ENCODE measurements at regions not wholly inside any gene's neighbourhood (a gene's known extent, or its start where the extent isn't known, plus 50 kb on each side); places are given as distances from the start of the nearest gene placed in this dataset.

GRCh38 chr2:64848945-64849344, 140.3 kb upstream of the SLC1A4 start:
- DNase-seq (no peak), ATAC-seq (no peak)
- no peak overlapping the region for H3K4me3 ChIP-seq (ENCODE audit: low read length)
- TF ChIP-seq CTCF (IDR thresholded peaks at IDR 0.05): no peak
- no peaks in the 10 kb centered on the region for H3K9me3 ChIP-seq (ENCODE audit: control insufficient read depth, insufficient read depth, low read length)
- H3K4me3 Mint-ChIP-seq: no peak overlapping the region
- H3K27ac ChIP-seq (ENCODE audit: low read length): no peak overlapping the region
- H3K36me3 Mint-ChIP-seq: no peaks in the 10 kb centered on the region
- H3K4me1 ChIP-seq (ENCODE audit: control insufficient read depth, insufficient read depth, low read length): peaks cover 14% of the 10 kb centered on the region
- H3K27me3 ChIP-seq (ENCODE audit: control insufficient read depth, insufficient read depth, low read length): no peaks in the 10 kb centered on the region
- no peaks in the 10 kb centered on the region for H3K4me1 Mint-ChIP-seq
- no peaks in the 10 kb centered on the region for H3K36me3 ChIP-seq (ENCODE audit: control insufficient read depth, insufficient read depth, low read length)
- H3K27ac Mint-ChIP-seq: no peak overlapping the region
- H3K9me3 Mint-ChIP-seq: no peaks in the 10 kb centered on the region
- intact Hi-C loops (cut with micrococcal nuclease): no loop called here
- peaks cover 0 to 2% of the 10 kb centered on the region in 2 donors for H3K27me3 Mint-ChIP-seq (ENCODE audit: low read depth in 2 of 2)

- no peaks in the 10 kb centered on the region for H3K4me1 Mint-ChIP-seq
- Histone ChIP-seq H3K4me3 (ENCODE audit: low read length) (no peak overlapping the region), H3K27me3 (ENCODE audit: control insufficient read depth, insufficient read depth, low read length) (no peaks in the 10 kb centered on the region), H3K36me3 (ENCODE audit: control insufficient read depth, insufficient read depth, low read length) (no peaks in the 10 kb centered on the region), H3K9me3 (ENCODE audit: control insufficient read depth, insufficient read depth, low read length) (no peaks in the 10 kb centered on the region), H3K4me1 (ENCODE audit: control insufficient read depth, insufficient read depth, low read length) (peaks cover 14% of the 10 kb centered on the region), H3K27ac (ENCODE audit: low read length) (no peak overlapping the region)
- ATAC-seq (no peak), DNase-seq (no peak)
- H3K9me3 Mint-ChIP-seq: no peaks in the 10 kb centered on the region
- H3K4me3 Mint-ChIP-seq: no peak overlapping the region
- H3K27ac Mint-ChIP-seq: no peak overlapping the region
- no peak for TF ChIP-seq CTCF (IDR thresholded peaks at IDR 0.05)
- H3K36me3 Mint-ChIP-seq: no peaks in the 10 kb centered on the region
- H3K27me3 Mint-ChIP-seq (ENCODE audit: low read depth in 2 of 2): peaks cover 0 to 2% of the 10 kb centered on the region in 2 donors
- intact Hi-C loops (cut with micrococcal nuclease): no loop called here
Observed at GRCh38 chr2:64850642-64851041, 138.6 kb upstream of the SLC1A4 start.

- DNase-seq: no peak
- peak overlapping the region; percentile 56 for H3K27ac ChIP-seq (ENCODE audit: low read length)
- Mint-ChIP-seq H3K27ac (no peak overlapping the region), H3K4me3 (no peak overlapping the region), H3K27me3 (ENCODE audit: low read depth in 2 of 2) (peaks cover 6 to 11% of the 10 kb centered on the region in 2 donors), H3K4me1 (no peaks in the 10 kb centered on the region), H3K36me3 (no peaks in the 10 kb centered on the region), H3K9me3 (no peaks in the 10 kb centered on the region)
- TF ChIP-seq CTCF (IDR thresholded peaks at IDR 0.05): no peak
- H3K27me3 ChIP-seq (ENCODE audit: control insufficient read depth, insufficient read depth, low read length): peaks cover under 1% of the 10 kb centered on the region
- H3K4me3 ChIP-seq (ENCODE audit: low read length): no peak overlapping the region
- no peaks in the 10 kb centered on the region for H3K9me3 ChIP-seq (ENCODE audit: control insufficient read depth, insufficient read depth, low read length)
- intact Hi-C loops (cut with micrococcal nuclease): no loop called here
- H3K36me3 ChIP-seq (ENCODE audit: control insufficient read depth, insufficient read depth, low read length): no peaks in the 10 kb centered on the region
- peaks cover 17% of the 10 kb centered on the region for H3K4me1 ChIP-seq (ENCODE audit: control insufficient read depth, insufficient read depth, low read length)
- WGBS (ENCODE audit: insufficient coverage): 50% methylated on average over 3 of the region's 4 CpGs
- ATAC-seq: peak in 1 of 3 donors; percentile 61
Observed at GRCh38 chr2:64852771-64853241, 136.4 kb upstream of the SLC1A4 start.

- no peak overlapping the region for H3K4me3 Mint-ChIP-seq
- DNase-seq: no peak
- no peaks in the 10 kb centered on the region for H3K36me3 Mint-ChIP-seq
- Histone ChIP-seq H3K36me3 (ENCODE audit: control insufficient read depth, insufficient read depth, low read length) (no peaks in the 10 kb centered on the region), H3K4me3 (ENCODE audit: low read length) (no peak overlapping the region), H3K27me3 (ENCODE audit: control insufficient read depth, insufficient read depth, low read length) (peaks cover 2% of the 10 kb centered on the region), H3K9me3 (ENCODE audit: control insufficient read depth, insufficient read depth, low read length) (no peaks in the 10 kb centered on the region), H3K4me1 (ENCODE audit: control insufficient read depth, insufficient read depth, low read length) (peaks cover 22% of the 10 kb centered on the region), H3K27ac (ENCODE audit: low read length) (peak overlapping the region; percentile 56)
- no peaks in the 10 kb centered on the region for H3K4me1 Mint-ChIP-seq
- no peak for ATAC-seq
- WGBS (ENCODE audit: insufficient coverage): 75% methylated on average over 5 of the region's 5 CpGs
- no peaks in the 10 kb centered on the region for H3K9me3 Mint-ChIP-seq
- intact Hi-C loops (cut with micrococcal nuclease): no loop called here
- peaks cover 6 to 12% of the 10 kb centered on the region in 2 donors for H3K27me3 Mint-ChIP-seq (ENCODE audit: low read depth in 2 of 2)
- H3K27ac Mint-ChIP-seq: no peak overlapping the region
- TF ChIP-seq CTCF (IDR thresholded peaks at IDR 0.05): no peak
Observed at GRCh38 chr2:64853306-64853705, 135.9 kb upstream of the SLC1A4 start.

Data from natural killer cell (primary cell).